ENCODE measurements at regions not wholly inside any gene's neighbourhood (a gene's known extent, or its start where the extent isn't known, plus 50 kb on each side); places are given as distances from the start of the nearest gene placed in this dataset.

DNA sequence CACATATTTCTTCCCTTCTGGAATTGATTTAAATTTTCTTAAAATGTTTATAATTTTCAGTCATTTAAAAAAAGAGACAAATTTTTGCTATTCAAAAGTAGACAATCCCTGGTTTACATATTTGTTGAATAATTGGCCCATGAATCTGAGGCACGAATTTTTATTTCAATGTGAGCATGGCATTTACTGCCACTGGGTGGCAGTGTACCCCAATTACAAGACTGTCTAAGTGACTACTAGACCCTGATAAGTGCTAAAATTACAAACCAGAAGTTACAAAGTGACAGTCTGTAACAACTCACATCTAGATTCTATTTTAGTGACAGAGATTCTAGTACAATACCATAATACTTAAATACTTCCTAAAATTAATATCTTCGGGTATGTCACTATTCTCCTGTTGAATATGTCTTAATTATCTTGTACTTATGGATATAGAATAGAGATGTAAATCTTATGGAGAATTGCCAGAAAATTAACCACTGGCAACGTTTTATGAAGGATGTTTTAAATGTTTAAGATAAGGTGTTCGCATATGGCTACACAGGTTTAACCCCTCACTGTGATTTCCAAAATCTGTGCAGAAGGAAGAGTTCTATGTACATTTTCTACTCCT, 235.8 kb downstream of the MAP2K4 start (continued):
- peak; percentile 82 for TF ChIP-seq RAD21 (IDR thresholded peaks at IDR 0.05; ENCODE audit: insufficient read depth, low read depth, low read length)
- TF ChIP-seq, protein P1, sequence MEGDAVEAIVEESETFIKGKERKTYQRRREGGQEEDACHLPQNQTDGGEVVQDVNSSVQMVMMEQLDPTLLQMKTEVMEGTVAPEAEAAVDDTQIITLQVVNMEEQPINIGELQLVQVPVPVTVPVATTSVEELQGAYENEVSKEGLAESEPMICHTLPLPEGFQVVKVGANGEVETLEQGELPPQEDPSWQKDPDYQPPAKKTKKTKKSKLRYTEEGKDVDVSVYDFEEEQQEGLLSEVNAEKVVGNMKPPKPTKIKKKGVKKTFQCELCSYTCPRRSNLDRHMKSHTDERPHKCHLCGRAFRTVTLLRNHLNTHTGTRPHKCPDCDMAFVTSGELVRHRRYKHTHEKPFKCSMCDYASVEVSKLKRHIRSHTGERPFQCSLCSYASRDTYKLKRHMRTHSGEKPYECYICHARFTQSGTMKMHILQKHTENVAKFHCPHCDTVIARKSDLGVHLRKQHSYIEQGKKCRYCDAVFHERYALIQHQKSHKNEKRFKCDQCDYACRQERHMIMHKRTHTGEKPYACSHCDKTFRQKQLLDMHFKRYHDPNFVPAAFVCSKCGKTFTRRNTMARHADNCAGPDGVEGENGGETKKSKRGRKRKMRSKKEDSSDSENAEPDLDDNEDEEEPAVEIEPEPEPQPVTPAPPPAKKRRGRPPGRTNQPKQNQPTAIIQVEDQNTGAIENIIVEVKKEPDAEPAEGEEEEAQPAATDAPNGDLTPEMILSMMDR (IDR thresholded peaks at IDR 0.05 in 2 of 3, conservative IDR thresholded peaks at IDR 0.05 in 1 of 3; ENCODE audit: control insufficient read depth in 2 of 3, extremely low read depth in 1 of 3, insufficient read depth in 1 of 3, low read depth in 3 of 3, low read length in 3 of 3) = peak; percentile 62 to 75 (median 69)

DNA sequence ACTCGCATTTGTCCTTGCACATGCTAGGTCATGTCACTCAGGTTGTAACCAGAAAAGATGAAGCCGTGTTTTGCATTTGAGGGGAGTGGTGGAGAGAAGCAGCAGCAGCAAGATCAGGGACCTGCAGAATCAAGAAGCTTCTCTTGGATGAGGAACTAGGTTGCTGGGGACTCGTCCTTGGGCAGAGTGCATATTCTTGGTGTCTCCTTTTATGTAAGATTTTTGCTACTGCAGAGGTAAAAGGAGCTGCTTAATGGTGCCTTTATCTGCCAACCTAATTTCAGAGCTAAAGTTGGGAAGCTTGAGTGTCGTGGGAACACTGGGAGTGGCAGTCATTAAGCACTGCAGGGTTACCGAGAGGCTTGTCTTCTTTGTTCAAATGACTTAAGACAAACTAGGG, 236.5 kb downstream of the MAP2K4 start:
- CTCF ChIA-PET = interaction anchor here (0.6 to 6.6 kb wide), 11 partner anchors 11 to 747 kb away, joined by 3 to 51 read pairs (median 4); no protein-coding TSS in a partner anchor
- intact Hi-C loops (cut with micrococcal nuclease; ENCODE audit: unreplicated experiment) = loop anchor here (5.0 to 10.0 kb wide), 3 partner anchors 75 to 268 kb away; no protein-coding TSS in a partner anchor
- in situ Hi-C loops (cut with MboI) = loop anchor here (5.0 kb wide), 1 partner anchor 410 kb away; the partner anchor contains the start of gene MYOCD

More for the DNA sequence above, 236.5 kb downstream of the MAP2K4 start:
- ATAC-seq (no peak), DNase-seq (ENCODE audit: low read depth, low spot score) (no peak), FAIRE-seq (no peak)
- ChIA-PET POLR2A (no interaction called here), RAD21 (ENCODE audit: unreplicated experiment) (interaction anchor here (1.4 to 3.3 kb wide), 3 partner anchors 410 to 485 kb away, joined by 3 to 15 read pairs (median 12); no protein-coding TSS in a partner anchor), SMC1A (ENCODE audit: uncharacterized antibody, unreplicated experiment) (interaction anchor here (0.6 to 6.6 kb wide), 9 partner anchors 13 to 747 kb away, joined by 3 to 36 read pairs (median 4); partner anchors contain the start of gene MYOCD)
- H3K79me2 ChIP-seq (ENCODE audit: control insufficient read depth, insufficient read depth, low read length) = no peaks in the 10 kb centered on the region
- no peak overlapping the region for H2AFZ ChIP-seq (ENCODE audit: control insufficient read depth, low read depth, low read length)
- H3K27me3 ChIP-seq (replicated peaks in 1 of 2; ENCODE audit: control insufficient read depth in 2 of 2, insufficient read depth in 2 of 2, low read length in 1 of 2) = no peaks in the 10 kb centered on the region
- H3K4me1 ChIP-seq (ENCODE audit: control insufficient read depth, insufficient read depth, low read length) = no peaks in the 10 kb centered on the region
- no peak overlapping the region for H3K9ac ChIP-seq (ENCODE audit: control insufficient read depth, insufficient read depth, low read length)
- H3K27ac ChIP-seq (ENCODE audit: control insufficient read depth, insufficient read depth) = no peak overlapping the region
- 23% methylated on average over 5 of the region's 5 CpGs for WGBS (ENCODE audit: insufficient coverage, insufficient replicate concordance, low lambda C conversion rate, missing lambda C conversion rate)
- no peak overlapping the region for H3K4me3 ChIP-seq
- H3K36me3 ChIP-seq (ENCODE audit: control insufficient read depth in 2 of 2, insufficient read depth in 2 of 2, low read length in 1 of 2) = no peaks in the 10 kb centered on the region
- no TSS peak for BruUV-seq (replicated peaks)
- no peaks in the 10 kb centered on the region for H3K9me3 ChIP-seq (replicated peaks; ENCODE audit: control insufficient read depth, insufficient read depth, low read length)
- no peaks in the 10 kb centered on the region for H4K20me1 ChIP-seq (ENCODE audit: control insufficient read depth, insufficient read depth)
- no peak for TF ChIP-seq YY1 (IDR thresholded peaks at IDR 0.05; ENCODE audit: low read depth, low read length)
- no peak for TF ChIP-seq TCF12 (IDR thresholded peaks at IDR 0.05; ENCODE audit: low read depth, low read length)
- no peak for TF ChIP-seq CHD4 (IDR thresholded peaks at IDR 0.05)
- TF ChIP-seq SPI1 (IDR thresholded peaks at IDR 0.05; ENCODE audit: borderline replicate concordance, insufficient read depth, low read depth, low read length) = no peak
- TF ChIP-seq GATAD2B (conservative IDR thresholded peaks at IDR 0.05; ENCODE audit: low read depth) = no peak
- TF ChIP-seq, protein P2, sequence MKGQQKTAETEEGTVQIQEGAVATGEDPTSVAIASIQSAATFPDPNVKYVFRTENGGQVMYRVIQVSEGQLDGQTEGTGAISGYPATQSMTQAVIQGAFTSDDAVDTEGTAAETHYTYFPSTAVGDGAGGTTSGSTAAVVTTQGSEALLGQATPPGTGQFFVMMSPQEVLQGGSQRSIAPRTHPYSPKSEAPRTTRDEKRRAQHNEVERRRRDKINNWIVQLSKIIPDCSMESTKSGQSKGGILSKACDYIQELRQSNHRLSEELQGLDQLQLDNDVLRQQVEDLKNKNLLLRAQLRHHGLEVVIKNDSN (IDR thresholded peaks at IDR 0.05; ENCODE audit: borderline replicate concordance, extremely low read length, insufficient read depth, low read depth, low read length) = no peak
- TF ChIP-seq, protein P3, sequence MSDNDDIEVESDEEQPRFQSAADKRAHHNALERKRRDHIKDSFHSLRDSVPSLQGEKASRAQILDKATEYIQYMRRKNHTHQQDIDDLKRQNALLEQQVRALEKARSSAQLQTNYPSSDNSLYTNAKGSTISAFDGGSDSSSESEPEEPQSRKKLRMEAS (IDR thresholded peaks at IDR 0.05; ENCODE audit: low read depth, low read length) = no peak
- H3K4me2 ChIP-seq (ENCODE audit: control insufficient read depth, insufficient read depth) = no peak overlapping the region

Data from GM12878 (cell line).